Lung (tissue), 11 donors: ENCODE measurements at regions not wholly inside any gene's neighbourhood (a gene's known extent, or its start where the extent isn't known, plus 50 kb on each side); places are given as distances from the start of the nearest gene placed in this dataset.

Experiments
- ATAC-seq: fragments of 200-7000 bp; cut with Tn5 transposase; one replicate; pipeline ENCODE4 v1.9.1; 2020; ENCODE audit warnings: moderate number of reproducible peaks; ENCODE audit not compliant: insufficient read depth, low FRiP score
- DNase-seq, 3 donors: peaks; one replicate each; pipeline ENCODE4 v3.0.0-alpha.2; 2013 to 2017
- H3K27ac ChIP-seq, 2 donors: one replicate each; pipeline ENCODE4 v1.5.1; 2013; ENCODE audit warnings: mild to moderate bottlenecking in 2 of 2, moderate library complexity in 2 of 2, control low read depth in 1 of 2, inconsistent platforms in 1 of 2, low read depth in 1 of 2, low read length in 1 of 2
- H3K27me3 ChIP-seq, 3 donors: one replicate each; pipeline ENCODE4 v1.5.1; 2013; ENCODE audit warnings: low read length in 2 of 3; ENCODE audit not compliant: control insufficient read depth in 3 of 3, insufficient read depth in 3 of 3
- H3K36me3 ChIP-seq, 4 donors: one replicate each; pipeline ENCODE4 v1.5.1; 2013; ENCODE audit warnings: low read length in 4 of 4, mild to moderate bottlenecking in 1 of 4, moderate library complexity in 1 of 4; ENCODE audit not compliant: control insufficient read depth in 4 of 4, insufficient read depth in 4 of 4
- H3K4me1 ChIP-seq, 5 donors: one replicate each; pipeline ENCODE4 v1.5.1; 2013; ENCODE audit warnings: low read length in 5 of 5, mild to moderate bottlenecking in 2 of 5, moderate library complexity in 1 of 5; ENCODE audit not compliant: control insufficient read depth in 5 of 5, insufficient read depth in 5 of 5
- H3K4me3 ChIP-seq: one replicate; pipeline ENCODE4 v1.5.1; 2013; ENCODE audit warnings: mild to moderate bottlenecking, control low read depth, moderate library complexity
- H3K9ac ChIP-seq, 2 donors: one replicate each; pipeline ENCODE4 v1.5.1; 2013; ENCODE audit warnings: low read length in 2 of 2, control low read depth in 1 of 2; ENCODE audit not compliant: insufficient read depth in 1 of 2
- H3K9me3 ChIP-seq, 4 donors: one replicate each; pipeline ENCODE4 v1.5.1; 2013; ENCODE audit warnings: low read length in 3 of 4, mild to moderate bottlenecking in 1 of 4, moderate library complexity in 1 of 4; ENCODE audit not compliant: control insufficient read depth in 4 of 4, insufficient read depth in 3 of 4
- WGBS, 2 donors: extraction: QIAGEN DNeasy Blood & Tissue Kit; methylation state at CpG; one replicate each; pipeline ENCODE4 v1.1.7; 2013; 5-methylcytosine and 5-hydroxymethylcytosine counted together
- TF ChIP-seq, protein P1 (sequence below): IDR thresholded peaks from 2 replicates; pipeline ENCODE4 v1.5.1; 2012; ENCODE audit warnings: mild to moderate bottlenecking; ENCODE audit errors: control extremely low read depth, extremely low read depth
- donor health status: control.
- donor health status: control.
- donor health status: Bipolar disorder and iron deficiency.
- donor health status: healthy.
- donor health status: DM: yes; HTN: yes; CAD: no.

- H3K9ac ChIP-seq: no peak overlapping the region
- H3K36me3 ChIP-seq: no peaks in the 10 kb centered on the region
- ATAC-seq (no peak), DNase-seq (no peak)
- no peaks in the 10 kb centered on the region for H3K27me3 ChIP-seq
- H3K4me3 ChIP-seq: no peak overlapping the region
- no peak overlapping the region for H3K27ac ChIP-seq
- H3K9me3 ChIP-seq: peaks cover 0 to 15% (median under 1%) of the 10 kb centered on the region in 4 donors
- WGBS, 2 donors: 84 to 90% methylated on average over 7 of the region's 7 CpGs
- TF ChIP-seq, protein P1, sequence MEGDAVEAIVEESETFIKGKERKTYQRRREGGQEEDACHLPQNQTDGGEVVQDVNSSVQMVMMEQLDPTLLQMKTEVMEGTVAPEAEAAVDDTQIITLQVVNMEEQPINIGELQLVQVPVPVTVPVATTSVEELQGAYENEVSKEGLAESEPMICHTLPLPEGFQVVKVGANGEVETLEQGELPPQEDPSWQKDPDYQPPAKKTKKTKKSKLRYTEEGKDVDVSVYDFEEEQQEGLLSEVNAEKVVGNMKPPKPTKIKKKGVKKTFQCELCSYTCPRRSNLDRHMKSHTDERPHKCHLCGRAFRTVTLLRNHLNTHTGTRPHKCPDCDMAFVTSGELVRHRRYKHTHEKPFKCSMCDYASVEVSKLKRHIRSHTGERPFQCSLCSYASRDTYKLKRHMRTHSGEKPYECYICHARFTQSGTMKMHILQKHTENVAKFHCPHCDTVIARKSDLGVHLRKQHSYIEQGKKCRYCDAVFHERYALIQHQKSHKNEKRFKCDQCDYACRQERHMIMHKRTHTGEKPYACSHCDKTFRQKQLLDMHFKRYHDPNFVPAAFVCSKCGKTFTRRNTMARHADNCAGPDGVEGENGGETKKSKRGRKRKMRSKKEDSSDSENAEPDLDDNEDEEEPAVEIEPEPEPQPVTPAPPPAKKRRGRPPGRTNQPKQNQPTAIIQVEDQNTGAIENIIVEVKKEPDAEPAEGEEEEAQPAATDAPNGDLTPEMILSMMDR: no peak
- no peaks in the 10 kb centered on the region for H3K4me1 ChIP-seq
Measured at GRCh38 chr1:5711079-5711478, 281.1 kb downstream of the NPHP4 start.

DNA sequence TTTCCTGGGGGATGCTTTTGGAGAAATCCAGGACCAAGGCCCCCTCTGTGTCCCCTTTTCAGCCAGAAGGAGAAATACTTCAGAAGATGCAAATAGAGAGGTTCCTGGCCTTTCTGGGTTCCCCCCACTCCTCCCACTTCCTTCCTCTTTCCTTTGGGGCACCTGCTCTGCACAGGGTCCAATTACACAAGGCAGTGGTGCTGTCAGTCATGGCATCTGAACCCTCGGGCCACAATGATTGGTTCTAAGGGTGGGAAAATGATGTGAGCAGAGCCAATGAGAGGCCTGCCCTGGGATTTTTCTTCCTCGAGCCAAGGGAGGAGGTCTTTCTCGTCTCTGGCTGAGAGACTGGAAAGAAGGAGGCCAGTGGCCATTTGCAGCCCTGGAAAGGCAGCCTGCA lies 282.2 kb downstream of the NPHP4 start:
- Histone ChIP-seq H3K9ac (no peak overlapping the region), H3K9me3 (peaks cover 0 to 11% (median 0%) of the 10 kb centered on the region in 4 donors), H3K4me1 (no peaks in the 10 kb centered on the region), H3K27ac (no peak overlapping the region), H3K36me3 (no peaks in the 10 kb centered on the region), H3K4me3 (no peak overlapping the region), H3K27me3 (no peaks in the 10 kb centered on the region)
- WGBS, 2 donors: 68 to 77% methylated on average over 3 of the region's 3 CpGs
- DNase-seq (no peak), ATAC-seq (no peak)
- TF ChIP-seq, protein P1: no peak

GRCh38 chr1:5709461-5709975 lies 282.7 kb downstream of the NPHP4 start:
- DNase-seq: no peak
- H3K36me3 ChIP-seq: no peaks in the 10 kb centered on the region
- H3K4me3 ChIP-seq: no peak overlapping the region
- 70 to 73% methylated on average over 6 of the region's 6 CpGs for WGBS, 2 donors
- TF ChIP-seq, protein P1: no peak
- no peak for ATAC-seq
- no peak overlapping the region for H3K9ac ChIP-seq
- H3K27me3 ChIP-seq: no peaks in the 10 kb centered on the region
- H3K9me3 ChIP-seq: peaks cover 0 to 11% (median 0%) of the 10 kb centered on the region in 4 donors
- no peak overlapping the region for H3K27ac ChIP-seq
- no peaks in the 10 kb centered on the region for H3K4me1 ChIP-seq
